ENCODE measurements at regions not wholly inside any gene's neighbourhood (a gene's known extent, or its start where the extent isn't known, plus 50 kb on each side); places are given as distances from the start of the nearest gene placed in this dataset.
"Not testable (repeated sequence)": the region's sequence is repeated elsewhere in the genome, so short reads cannot be mapped to it uniquely, and the experiment has no call there.

DNA sequence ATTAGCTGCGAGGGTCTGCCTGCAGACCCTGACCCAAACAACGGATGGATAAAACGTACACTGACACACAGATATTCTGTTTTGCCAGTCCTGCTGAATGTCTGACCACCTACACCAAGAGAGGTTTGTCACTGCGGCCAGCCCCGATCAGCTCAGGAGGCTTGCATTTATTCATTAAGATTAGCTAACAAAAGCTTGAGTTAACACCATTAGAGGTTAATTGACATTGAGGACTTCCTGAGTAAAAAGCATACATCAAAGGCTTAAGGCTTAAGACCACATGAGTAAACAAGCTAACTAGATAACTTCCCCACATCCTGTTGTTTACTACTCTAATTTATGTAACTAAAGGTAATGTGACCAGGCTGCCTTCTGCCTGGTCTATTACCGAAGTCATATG, 198.1 kb upstream of the TRPC7 start:
- Histone ChIP-seq H3K27me3 (no peaks in the 10 kb centered on the region), H3K4me1 (no peaks in the 10 kb centered on the region), H3K27ac (no peak overlapping the region), H3K36me3 (no peaks in the 10 kb centered on the region), H3K4me3 (no peak overlapping the region), H3K9me3 (no peaks in the 10 kb centered on the region)
- no peak for DNase-seq
- TF ChIP-seq, protein P1, sequence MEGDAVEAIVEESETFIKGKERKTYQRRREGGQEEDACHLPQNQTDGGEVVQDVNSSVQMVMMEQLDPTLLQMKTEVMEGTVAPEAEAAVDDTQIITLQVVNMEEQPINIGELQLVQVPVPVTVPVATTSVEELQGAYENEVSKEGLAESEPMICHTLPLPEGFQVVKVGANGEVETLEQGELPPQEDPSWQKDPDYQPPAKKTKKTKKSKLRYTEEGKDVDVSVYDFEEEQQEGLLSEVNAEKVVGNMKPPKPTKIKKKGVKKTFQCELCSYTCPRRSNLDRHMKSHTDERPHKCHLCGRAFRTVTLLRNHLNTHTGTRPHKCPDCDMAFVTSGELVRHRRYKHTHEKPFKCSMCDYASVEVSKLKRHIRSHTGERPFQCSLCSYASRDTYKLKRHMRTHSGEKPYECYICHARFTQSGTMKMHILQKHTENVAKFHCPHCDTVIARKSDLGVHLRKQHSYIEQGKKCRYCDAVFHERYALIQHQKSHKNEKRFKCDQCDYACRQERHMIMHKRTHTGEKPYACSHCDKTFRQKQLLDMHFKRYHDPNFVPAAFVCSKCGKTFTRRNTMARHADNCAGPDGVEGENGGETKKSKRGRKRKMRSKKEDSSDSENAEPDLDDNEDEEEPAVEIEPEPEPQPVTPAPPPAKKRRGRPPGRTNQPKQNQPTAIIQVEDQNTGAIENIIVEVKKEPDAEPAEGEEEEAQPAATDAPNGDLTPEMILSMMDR (IDR thresholded peaks at IDR 0.05) = no peak
- TF ChIP-seq POLR2A (IDR thresholded peaks at IDR 0.05) = no peak
- intact Hi-C loops (cut with DNase I) = no loop called here
- 72 to 74% methylated on average over 6 of the region's 6 CpGs for WGBS, 2 donors

DNA sequence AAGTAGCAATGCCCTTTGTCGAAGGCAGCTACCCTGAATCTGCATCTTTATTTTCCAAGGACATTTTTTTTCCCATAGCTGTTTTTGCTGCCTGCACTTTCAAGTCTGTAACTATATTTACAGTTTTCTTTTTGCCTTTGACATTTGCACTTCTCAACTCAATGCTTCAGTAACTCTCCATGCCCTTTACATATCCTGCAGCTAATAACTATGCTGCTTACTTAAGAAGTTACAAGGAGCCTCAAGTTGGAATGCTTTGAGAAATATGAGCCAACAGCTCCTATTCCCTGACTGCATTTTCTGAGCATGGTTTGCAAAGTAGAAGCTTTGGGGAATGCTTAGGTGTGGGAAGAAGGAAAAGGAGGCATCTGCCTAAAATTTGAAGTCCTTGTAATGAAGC, 194.8 kb upstream of the TRPC7 start:
- WGBS, 2 donors = 38 to 53% methylated on average over 1 of the region's 1 CpG
- H3K9me3 ChIP-seq = peaks cover 0 to 4% (median 0%) of the 10 kb centered on the region in 3 donors
- no peaks in the 10 kb centered on the region for H3K4me1 ChIP-seq
- intact Hi-C loops (cut with DNase I) = no loop called here
- no peak for DNase-seq
- no peak for TF ChIP-seq POLR2A (IDR thresholded peaks at IDR 0.05)
- TF ChIP-seq, protein P1 (IDR thresholded peaks at IDR 0.05) = no peak
- H3K27ac ChIP-seq = no peak overlapping the region
- no peaks in the 10 kb centered on the region for H3K36me3 ChIP-seq
- H3K4me3 ChIP-seq = no peak overlapping the region
- H3K27me3 ChIP-seq = no peaks in the 10 kb centered on the region

DNA sequence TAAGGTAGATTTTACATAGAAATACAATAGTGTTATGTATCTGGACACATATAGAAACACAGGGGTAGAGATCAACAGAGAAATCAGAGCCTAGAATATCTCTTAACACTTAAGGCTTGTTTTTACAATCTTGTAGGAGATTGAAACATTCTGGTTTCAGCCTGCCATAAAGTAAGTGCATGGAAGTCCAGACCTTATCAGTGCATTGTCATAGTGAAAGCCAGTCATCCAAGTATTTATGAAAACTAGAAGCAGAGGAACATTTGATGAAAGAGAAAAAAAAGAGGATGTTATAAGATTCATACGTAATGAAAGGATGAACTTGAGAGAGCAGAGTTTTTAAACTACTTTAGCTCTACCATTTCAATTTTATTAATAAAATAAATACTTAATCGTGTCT, 194.3 kb upstream of the TRPC7 start:
- Histone ChIP-seq H3K9me3 (peaks cover 0 to 5% (median 0%) of the 10 kb centered on the region in 3 donors), H3K27ac (no peak overlapping the region), H3K27me3 (no peaks in the 10 kb centered on the region), H3K36me3 (no peaks in the 10 kb centered on the region), H3K4me3 (no peak overlapping the region), H3K4me1 (no peaks in the 10 kb centered on the region)
- TF ChIP-seq, protein P1 (IDR thresholded peaks at IDR 0.05) = no peak
- no peak for TF ChIP-seq POLR2A (IDR thresholded peaks at IDR 0.05)
- intact Hi-C loops (cut with DNase I) = no loop called here
- DNase-seq = no peak
- WGBS, 2 donors = 47% methylated on average over 2 of the region's 2 CpGs

DNA sequence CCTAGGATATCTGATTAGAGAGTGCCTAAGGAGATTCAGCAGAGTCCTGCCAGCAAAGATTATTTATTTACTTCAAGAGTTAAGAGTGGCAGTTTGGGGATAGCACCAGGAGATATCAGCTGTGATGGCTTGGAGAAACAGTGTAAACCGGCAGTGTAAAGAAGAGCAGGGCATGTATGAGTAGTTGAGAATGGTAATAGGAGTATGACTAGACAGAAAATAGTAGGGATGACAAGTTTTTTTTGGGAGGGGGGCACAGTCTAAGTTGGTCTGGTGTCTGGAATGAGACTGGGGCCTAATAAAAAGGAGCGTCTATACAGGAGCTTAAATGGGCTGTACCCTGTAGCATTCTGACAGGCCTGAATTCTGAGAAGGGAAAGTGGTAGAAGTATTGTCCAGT, 181.8 kb upstream of the TRPC7 start:
- 67 to 75% methylated on average over 2 of the region's 2 CpGs for WGBS, 2 donors
- intact Hi-C loops (cut with DNase I) = not testable (repeated sequence)

GRCh38 chr5:136546441-136546840, 181.1 kb upstream of the TRPC7 start:
- H3K9me3 ChIP-seq; H3K4me3 ChIP-seq; H3K4me1 ChIP-seq; DNase-seq; intact Hi-C loops (cut with DNase I); H3K27me3 ChIP-seq; H3K27ac ChIP-seq; H3K36me3 ChIP-seq: not testable (repeated sequence)
- 68 to 80% methylated on average over 3 of the region's 3 CpGs for WGBS, 2 donors

More for the DNA sequence above, 181.8 kb upstream of the TRPC7 start:
- not testable (repeated sequence) for H3K9me3 ChIP-seq, H3K4me1 ChIP-seq, H3K36me3 ChIP-seq, DNase-seq, H3K27me3 ChIP-seq, H3K27ac ChIP-seq, H3K4me3 ChIP-seq

- H3K27me3 ChIP-seq; DNase-seq; H3K27ac ChIP-seq; intact Hi-C loops (cut with DNase I); H3K36me3 ChIP-seq; H3K4me3 ChIP-seq; H3K9me3 ChIP-seq; H3K4me1 ChIP-seq: not testable (repeated sequence)
- WGBS, 2 donors = 65 to 73% methylated on average over 5 of the region's 5 CpGs
Measured at GRCh38 chr5:136545031-136545430, 179.7 kb upstream of the TRPC7 start.

DNA sequence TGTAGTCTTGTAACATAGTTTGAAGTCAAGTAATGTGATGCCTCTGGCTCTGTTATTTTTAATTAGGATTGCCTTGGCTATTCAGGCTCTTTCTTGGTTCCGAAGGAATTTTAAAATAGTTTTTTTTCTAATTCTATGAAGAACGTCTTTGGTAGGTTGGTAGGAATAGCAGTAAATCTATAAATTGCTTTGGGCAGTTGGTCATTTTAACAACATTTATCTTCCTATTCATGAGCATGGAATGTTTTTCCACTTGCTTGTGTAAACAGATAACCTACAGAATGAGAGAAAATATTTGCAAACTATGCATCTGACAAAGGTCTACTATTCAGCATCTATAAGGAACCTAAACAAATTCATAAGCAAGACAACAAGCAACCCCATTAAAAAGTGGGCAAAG, 173.2 kb upstream of the TRPC7 start:
- 82 to 95% methylated on average over 2 of the region's 2 CpGs for WGBS, 2 donors
- Histone ChIP-seq H3K4me1 (no peaks in the 10 kb centered on the region), H3K27ac (no peak overlapping the region), H3K9me3 (no peaks in the 10 kb centered on the region), H3K4me3 (no peak overlapping the region), H3K27me3 (no peaks in the 10 kb centered on the region), H3K36me3 (no peaks in the 10 kb centered on the region)
- TF ChIP-seq, protein P1 (IDR thresholded peaks at IDR 0.05) = no peak
- no peak for TF ChIP-seq POLR2A (IDR thresholded peaks at IDR 0.05)
- intact Hi-C loops (cut with DNase I) = no loop called here
- no peak for DNase-seq
